LHCN-M2 (cell line): ENCODE measurements at regions not wholly inside any gene's neighbourhood (a gene's known extent, or its start where the extent isn't known, plus 50 kb on each side); places are given as distances from the start of the nearest gene placed in this dataset.

Source experiments
- DNase-seq: peaks from one replicate; pipeline ENCODE4 v3.0.0-alpha.2; 2012; ENCODE audit warnings: low read depth

GRCh38 chr9:89721971-89722530 lies 117.2 kb downstream of the GADD45G start:
- DNase-seq, result no peak

GRCh38 chr9:89722712-89723111 lies 117.9 kb downstream of the GADD45G start:
- no peak for DNase-seq

- no peak for DNase-seq
Measured at GRCh38 chr9:89723469-89724100, 118.8 kb downstream of the GADD45G start.

- no peak for DNase-seq
Measured at GRCh38 chr9:89724659-89725058, 119.8 kb downstream of the GADD45G start.

- DNase-seq, result no peak
Measured at GRCh38 chr9:89725271-89725670, 120.5 kb downstream of the GADD45G start.

GRCh38 chr9:89729954-89730530 lies 125.2 kb downstream of the GADD45G start:
- no peak for DNase-seq

- DNase-seq, result no peak
Measured at GRCh38 chr9:89730715-89731114, 125.9 kb downstream of the GADD45G start.

- no peak for DNase-seq
Measured at GRCh38 chr9:89731262-89732182, 126.7 kb downstream of the GADD45G start.

GRCh38 chr9:89732295-89732938 lies 127.6 kb downstream of the GADD45G start:
- DNase-seq, result no peak

GRCh38 chr9:89732939-89733324 lies 128.1 kb downstream of the GADD45G start:
- DNase-seq, result no peak

GRCh38 chr9:89734600-89735041 lies 129.8 kb downstream of the GADD45G start:
- DNase-seq, result no peak

- no peak for DNase-seq
Measured at GRCh38 chr9:89738137-89738932, 133.5 kb downstream of the GADD45G start.

- no peak for DNase-seq
Measured at GRCh38 chr9:89739511-89739910, 134.7 kb downstream of the GADD45G start.

GRCh38 chr9:89739916-89740315 lies 135.1 kb downstream of the GADD45G start:
- DNase-seq, result no peak

- no peak for DNase-seq
Measured at GRCh38 chr9:89740722-89741121, 135.9 kb downstream of the GADD45G start.

- no peak for DNase-seq
Measured at GRCh38 chr9:89742660-89743059, 137.8 kb downstream of the GADD45G start.

GRCh38 chr9:89743216-89743572 lies 138.4 kb downstream of the GADD45G start:
- no peak for DNase-seq

- no peak for DNase-seq
Measured at GRCh38 chr9:89743573-89744254, 138.9 kb downstream of the GADD45G start.

- no peak for DNase-seq
Measured at GRCh38 chr9:89744255-89744648, 139.4 kb downstream of the GADD45G start.

GRCh38 chr9:89744730-89745129 lies 139.9 kb downstream of the GADD45G start:
- DNase-seq, result no peak
